Ishikawa (cell line): ENCODE measurements at regions not wholly inside any gene's neighbourhood (a gene's known extent, or its start where the extent isn't known, plus 50 kb on each side); places are given as distances from the start of the nearest gene placed in this dataset.

Source experiments
- CEBPB ChIP-seq: IDR thresholded peaks from 2 replicates; pipeline ENCODE4 v1.6.1; 2012
- CREB1 ChIP-seq: IDR thresholded peaks from 2 replicates; pipeline ENCODE4 v1.6.1; 2012; ENCODE audit warnings: low read depth
- EGR1 ChIP-seq: IDR thresholded peaks from 2 replicates; pipeline ENCODE4 v1.6.1; 2012
- EP300 ChIP-seq: IDR thresholded peaks from 2 replicates; pipeline ENCODE4 v1.6.1; 2012; ENCODE audit warnings: borderline replicate concordance
- FOXM1 ChIP-seq: IDR thresholded peaks from 2 replicates; pipeline ENCODE4 v1.6.1; 2012; ENCODE audit warnings: low read depth, borderline replicate concordance
- NFIC ChIP-seq: IDR thresholded peaks from 2 replicates; pipeline ENCODE4 v1.6.1; 2012
- RAD21 ChIP-seq: IDR thresholded peaks from 2 replicates; pipeline ENCODE4 v1.6.1; 2012; ENCODE audit warnings: low read depth
- TAF1 ChIP-seq: IDR thresholded peaks from 2 replicates; pipeline ENCODE4 v1.6.1; 2012; ENCODE audit warnings: low read depth, mild to moderate bottlenecking
- TCF12 ChIP-seq: IDR thresholded peaks from 2 replicates; pipeline ENCODE4 v1.6.1; 2012; ENCODE audit warnings: low read depth
- TEAD4 ChIP-seq: IDR thresholded peaks from 2 replicates; pipeline ENCODE4 v1.6.1; 2012
- YY1 ChIP-seq: IDR thresholded peaks from 2 replicates; pipeline ENCODE4 v1.6.1; 2012; ENCODE audit warnings: low read depth
- ZBTB7A ChIP-seq: IDR thresholded peaks from 2 replicates; pipeline ENCODE4 v1.6.1; 2012; ENCODE audit warnings: low read depth
- TF ChIP-seq, protein P1 (sequence below): IDR thresholded peaks from 2 replicates; pipeline ENCODE4 v1.6.1; 2012
- TF ChIP-seq, protein P2 (sequence below): IDR thresholded peaks from 2 replicates; pipeline ENCODE4 v1.6.1; 2012
- TF ChIP-seq, protein P3 (sequence below): IDR thresholded peaks from 2 replicates; pipeline ENCODE4 v1.6.1; 2012; ENCODE audit warnings: low read depth, mild to moderate bottlenecking

DNA sequence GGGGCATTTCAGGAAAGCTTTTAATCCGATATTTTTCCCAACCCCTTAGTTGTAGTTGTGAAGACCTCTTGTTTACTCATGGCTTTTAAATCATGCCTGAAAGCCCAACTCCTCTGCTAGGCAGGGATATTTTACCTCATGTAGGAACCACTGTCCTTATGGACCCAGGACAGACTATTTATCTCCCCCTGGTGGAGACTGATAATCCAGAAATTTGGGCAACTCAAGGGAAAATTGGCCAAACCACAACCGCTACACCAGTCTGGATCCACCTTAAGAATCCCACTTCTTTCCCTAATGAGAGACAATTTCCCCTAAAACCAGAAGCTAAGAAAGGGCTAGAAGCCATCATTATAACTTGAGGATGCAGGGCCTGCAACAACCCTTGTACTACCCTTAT lies 248.1 kb upstream of the STAC start:
- TF ChIP-seq, protein P1, sequence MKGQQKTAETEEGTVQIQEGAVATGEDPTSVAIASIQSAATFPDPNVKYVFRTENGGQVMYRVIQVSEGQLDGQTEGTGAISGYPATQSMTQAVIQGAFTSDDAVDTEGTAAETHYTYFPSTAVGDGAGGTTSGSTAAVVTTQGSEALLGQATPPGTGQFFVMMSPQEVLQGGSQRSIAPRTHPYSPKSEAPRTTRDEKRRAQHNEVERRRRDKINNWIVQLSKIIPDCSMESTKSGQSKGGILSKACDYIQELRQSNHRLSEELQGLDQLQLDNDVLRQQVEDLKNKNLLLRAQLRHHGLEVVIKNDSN: no peak
- TF ChIP-seq RAD21 (no peak), NFIC (no peak), TCF12 (no peak), FOXM1 (no peak), CREB1 (no peak), TAF1 (no peak)
- TF ChIP-seq, protein P2, sequence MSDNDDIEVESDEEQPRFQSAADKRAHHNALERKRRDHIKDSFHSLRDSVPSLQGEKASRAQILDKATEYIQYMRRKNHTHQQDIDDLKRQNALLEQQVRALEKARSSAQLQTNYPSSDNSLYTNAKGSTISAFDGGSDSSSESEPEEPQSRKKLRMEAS: no peak
- TF ChIP-seq, protein P3, sequence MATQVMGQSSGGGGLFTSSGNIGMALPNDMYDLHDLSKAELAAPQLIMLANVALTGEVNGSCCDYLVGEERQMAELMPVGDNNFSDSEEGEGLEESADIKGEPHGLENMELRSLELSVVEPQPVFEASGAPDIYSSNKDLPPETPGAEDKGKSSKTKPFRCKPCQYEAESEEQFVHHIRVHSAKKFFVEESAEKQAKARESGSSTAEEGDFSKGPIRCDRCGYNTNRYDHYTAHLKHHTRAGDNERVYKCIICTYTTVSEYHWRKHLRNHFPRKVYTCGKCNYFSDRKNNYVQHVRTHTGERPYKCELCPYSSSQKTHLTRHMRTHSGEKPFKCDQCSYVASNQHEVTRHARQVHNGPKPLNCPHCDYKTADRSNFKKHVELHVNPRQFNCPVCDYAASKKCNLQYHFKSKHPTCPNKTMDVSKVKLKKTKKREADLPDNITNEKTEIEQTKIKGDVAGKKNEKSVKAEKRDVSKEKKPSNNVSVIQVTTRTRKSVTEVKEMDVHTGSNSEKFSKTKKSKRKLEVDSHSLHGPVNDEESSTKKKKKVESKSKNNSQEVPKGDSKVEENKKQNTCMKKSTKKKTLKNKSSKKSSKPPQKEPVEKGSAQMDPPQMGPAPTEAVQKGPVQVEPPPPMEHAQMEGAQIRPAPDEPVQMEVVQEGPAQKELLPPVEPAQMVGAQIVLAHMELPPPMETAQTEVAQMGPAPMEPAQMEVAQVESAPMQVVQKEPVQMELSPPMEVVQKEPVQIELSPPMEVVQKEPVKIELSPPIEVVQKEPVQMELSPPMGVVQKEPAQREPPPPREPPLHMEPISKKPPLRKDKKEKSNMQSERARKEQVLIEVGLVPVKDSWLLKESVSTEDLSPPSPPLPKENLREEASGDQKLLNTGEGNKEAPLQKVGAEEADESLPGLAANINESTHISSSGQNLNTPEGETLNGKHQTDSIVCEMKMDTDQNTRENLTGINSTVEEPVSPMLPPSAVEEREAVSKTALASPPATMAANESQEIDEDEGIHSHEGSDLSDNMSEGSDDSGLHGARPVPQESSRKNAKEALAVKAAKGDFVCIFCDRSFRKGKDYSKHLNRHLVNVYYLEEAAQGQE: no peak

DNA sequence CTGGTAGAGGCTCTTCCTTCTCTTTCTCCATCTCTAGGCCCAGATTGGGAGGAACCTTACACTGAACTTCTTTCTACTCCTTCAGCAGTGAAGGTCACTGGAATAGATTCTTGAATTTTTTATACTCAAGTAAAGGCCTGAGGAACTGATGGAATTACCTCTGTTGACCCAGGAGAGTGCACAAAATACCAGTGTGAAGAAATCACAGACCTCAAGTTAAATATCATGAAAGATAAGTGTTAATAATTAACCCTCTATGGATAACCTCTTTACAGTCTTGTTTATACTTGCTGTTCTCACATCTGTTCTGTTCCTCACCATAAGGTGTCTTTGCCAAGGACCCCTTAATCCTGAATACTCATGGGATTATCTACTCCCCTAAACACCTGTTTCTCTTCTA lies 244.4 kb upstream of the STAC start:
- TF ChIP-seq FOXM1 (no peak), TEAD4 (no peak), TCF12 (no peak), YY1 (no peak), ZBTB7A (no peak), RAD21 (no peak), CREB1 (no peak), TAF1 (no peak), EP300 (no peak), EGR1 (no peak), NFIC (no peak), CEBPB (no peak)
- TF ChIP-seq, protein P3: no peak
- TF ChIP-seq, protein P2: no peak
- TF ChIP-seq, protein P1: no peak

DNA sequence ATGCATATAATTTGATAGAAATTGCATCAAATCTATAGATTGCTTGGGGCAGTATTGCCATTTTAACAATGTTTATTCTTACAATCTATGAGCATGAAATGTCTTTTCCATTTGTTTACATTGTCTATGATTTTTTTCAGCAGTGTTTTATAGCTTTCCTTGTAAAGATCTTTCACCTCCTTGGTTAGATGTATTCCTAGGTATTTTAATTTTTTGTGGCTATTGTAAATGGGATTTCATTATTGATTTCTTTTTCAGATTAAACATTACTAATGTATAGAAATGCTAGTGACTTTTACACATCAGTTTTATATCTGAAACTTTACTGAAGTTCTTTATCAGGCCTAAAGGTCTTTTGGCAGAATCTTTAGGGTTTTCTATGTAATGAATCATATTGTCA lies 237.6 kb upstream of the STAC start:
- TF ChIP-seq TEAD4 (no peak), NFIC (no peak), TCF12 (no peak), EGR1 (no peak), RAD21 (no peak), EP300 (no peak), ZBTB7A (no peak), FOXM1 (no peak), CEBPB (no peak), CREB1 (no peak), TAF1 (no peak), YY1 (no peak)
- TF ChIP-seq, protein P1: no peak
- TF ChIP-seq, protein P2: no peak
- TF ChIP-seq, protein P3: no peak

DNA sequence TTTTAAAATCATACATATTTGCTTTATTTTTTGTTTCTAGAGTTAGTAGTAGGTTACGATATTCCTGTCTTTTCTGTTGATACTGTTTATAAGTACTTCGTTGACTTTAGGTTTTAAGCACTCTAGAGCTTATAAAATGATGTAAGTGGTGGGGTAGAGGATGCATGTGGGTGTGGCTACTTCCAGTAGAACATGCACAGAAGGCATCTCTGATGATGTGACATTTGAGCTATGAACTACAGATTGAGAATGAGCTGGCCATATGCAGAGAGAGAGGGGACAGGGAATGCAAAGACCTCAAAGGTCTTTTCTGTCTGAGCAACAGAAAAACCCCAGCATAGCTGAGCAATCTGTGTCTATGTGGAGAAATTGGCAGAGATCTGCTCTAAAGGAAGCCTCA lies 233.9 kb upstream of the STAC start:
- TF ChIP-seq, protein P2: no peak
- TF ChIP-seq NFIC (no peak), RAD21 (no peak), EGR1 (no peak), TCF12 (no peak), FOXM1 (no peak), EP300 (no peak), ZBTB7A (no peak), CREB1 (no peak), TAF1 (no peak), TEAD4 (no peak), CEBPB (no peak)
- TF ChIP-seq, protein P3: no peak
- TF ChIP-seq, protein P1: no peak
